ENCODE measurements at regions not wholly inside any gene's neighbourhood (a gene's known extent, or its start where the extent isn't known, plus 50 kb on each side); places are given as distances from the start of the nearest gene placed in this dataset.

GRCh38 chr21:35426469-35426868, 377.4 kb upstream of the RUNX1 start:
- TF ChIP-seq, protein P1, sequence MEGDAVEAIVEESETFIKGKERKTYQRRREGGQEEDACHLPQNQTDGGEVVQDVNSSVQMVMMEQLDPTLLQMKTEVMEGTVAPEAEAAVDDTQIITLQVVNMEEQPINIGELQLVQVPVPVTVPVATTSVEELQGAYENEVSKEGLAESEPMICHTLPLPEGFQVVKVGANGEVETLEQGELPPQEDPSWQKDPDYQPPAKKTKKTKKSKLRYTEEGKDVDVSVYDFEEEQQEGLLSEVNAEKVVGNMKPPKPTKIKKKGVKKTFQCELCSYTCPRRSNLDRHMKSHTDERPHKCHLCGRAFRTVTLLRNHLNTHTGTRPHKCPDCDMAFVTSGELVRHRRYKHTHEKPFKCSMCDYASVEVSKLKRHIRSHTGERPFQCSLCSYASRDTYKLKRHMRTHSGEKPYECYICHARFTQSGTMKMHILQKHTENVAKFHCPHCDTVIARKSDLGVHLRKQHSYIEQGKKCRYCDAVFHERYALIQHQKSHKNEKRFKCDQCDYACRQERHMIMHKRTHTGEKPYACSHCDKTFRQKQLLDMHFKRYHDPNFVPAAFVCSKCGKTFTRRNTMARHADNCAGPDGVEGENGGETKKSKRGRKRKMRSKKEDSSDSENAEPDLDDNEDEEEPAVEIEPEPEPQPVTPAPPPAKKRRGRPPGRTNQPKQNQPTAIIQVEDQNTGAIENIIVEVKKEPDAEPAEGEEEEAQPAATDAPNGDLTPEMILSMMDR (IDR thresholded peaks at IDR 0.05) = no peak
- no peak for TF ChIP-seq POLR2AphosphoS5 (IDR thresholded peaks at IDR 0.05)
- no peak for TF ChIP-seq POLR2A (IDR thresholded peaks at IDR 0.05)

Data from suprapubic skin (tissue), 4 donors.